K562 (cell line): ENCODE measurements at regions not wholly inside any gene's neighbourhood (a gene's known extent, or its start where the extent isn't known, plus 50 kb on each side); places are given as distances from the start of the nearest gene placed in this dataset.
"Not testable (repeated sequence)": the region's sequence is repeated elsewhere in the genome, so short reads cannot be mapped to it uniquely, and the experiment has no call there.

Source experiments
- ATAC-seq: fragments of 200-7000 bp; cut with Tn5 transposase; 3 replicates; pipeline ENCODE4 v1.9.1; 2020; ENCODE audit warnings: moderate library complexity
- BruUV-seq: library from RNA; stranded (reverse); fragments of 400-500 nt; replicated peaks from 2 replicates; lab custom pipeline; 2021; lab: Mats Ljungman, UMichigan
- CTCF ChIA-PET: fragments of 300-600 bp; formaldehyde crosslinking; extraction: SDS; loops from one replicate; lab custom pipeline; 2021; ENCODE audit warnings: low intra/inter-chr PET ratio; lab: Yijun Ruan, JAX
- POLR2A ChIA-PET: fragments of 300-600, 350-650 bp; sonication (Branson Sonifier 250); formaldehyde crosslinking; extraction: SDS; loops from one replicate; lab custom pipeline; 2021; ENCODE audit warnings: antibody characterized with exemption, inconsistent platforms; lab: Yijun Ruan, JAX
- DNase-seq, 4 experiments: peaks; one replicate each; pipeline versions ENCODE4 v3.0.0 to v3.0.0-alpha.2; 2011 to 2018; ENCODE audit warnings: low spot score in 3 of 4, mixed read lengths in 3 of 4; ENCODE audit errors: extremely low read depth in 1 of 4
- FAIRE-seq: peaks from 2 replicates; lab custom pipeline; 2011; peaks lifted over from hg19 to GRCh38; lab: Jason Lieb, UNC
- H2AFZ ChIP-seq: 2 replicates; pipeline ENCODE4 v1.6.0; 2011; ENCODE audit warnings: low read depth, low read length, control low read depth, inconsistent platforms
- H3K27ac ChIP-seq: fragments of 200-600 bp; 3 replicates; pipeline ENCODE4 v1.8.0; 2011; ENCODE audit warnings: low read depth, mild to moderate bottlenecking, control low read depth, inconsistent platforms, low read length, moderate library complexity, mixed read lengths; ENCODE audit errors: extremely low read depth
- H3K27me3 ChIP-seq, 2 experiments: fragments of 300-600 bp in 1 of 2; 2 replicates in 1 of 2; 3 replicates in 1 of 2; pipeline versions ENCODE4 v1.6.0 to v1.8.0; 2011; ENCODE audit warnings: inconsistent platforms in 2 of 2, low read length in 2 of 2, mild to moderate bottlenecking in 1 of 2, mixed read lengths in 1 of 2, moderate library complexity in 1 of 2; ENCODE audit not compliant: control insufficient read depth in 2 of 2, insufficient read depth in 2 of 2
- H3K36me3 ChIP-seq: fragments of 300-600 bp; 3 replicates; pipeline ENCODE4 v1.8.0; 2011; ENCODE audit warnings: mild to moderate bottlenecking, low read length, inconsistent platforms; ENCODE audit not compliant: control insufficient read depth, insufficient read depth
- H3K4me1 ChIP-seq, 2 experiments: fragments of 200-600 bp in 1 of 2; replicated peaks in 1 of 2; 2 replicates in 1 of 2; 3 replicates in 1 of 2; pipeline versions ENCODE4 v1.5.1 to v1.8.0; 2011; ENCODE audit warnings: inconsistent platforms in 2 of 2, low read length in 2 of 2, mild to moderate bottlenecking in 1 of 2, mixed read lengths in 1 of 2, moderate library complexity in 1 of 2; ENCODE audit not compliant: control insufficient read depth in 2 of 2, insufficient read depth in 2 of 2
- H3K4me2 ChIP-seq: 2 replicates; pipeline ENCODE4 v1.6.1; 2011; ENCODE audit warnings: low read length, control low read depth, inconsistent platforms, mixed read lengths; ENCODE audit not compliant: insufficient read depth
- H3K4me3 ChIP-seq: fragments of 200-600 bp; sonication (generic), shearing (Covaris generic); 2 replicates; pipeline ENCODE4 v1.5.1; 2016; ENCODE audit warnings: control low read depth, inconsistent platforms
- H3K79me2 ChIP-seq: fragments of 200-600 bp; 3 replicates; pipeline ENCODE4 v1.8.0; 2011; ENCODE audit warnings: low read length, inconsistent platforms; ENCODE audit not compliant: control insufficient read depth, insufficient read depth
- H3K9ac ChIP-seq, 2 experiments: 2 replicates each; pipeline versions ENCODE4 v1.6.0 to v1.6.1; 2011; ENCODE audit warnings: low read depth in 2 of 2, low read length in 2 of 2, control low read depth in 1 of 2, inconsistent platforms in 1 of 2, mild to moderate bottlenecking in 1 of 2, mixed read lengths in 1 of 2; ENCODE audit not compliant: insufficient read depth in 1 of 2
- H3K9me1 ChIP-seq: one replicate; pipeline ENCODE4 v1.6.0; 2011; ENCODE audit warnings: inconsistent platforms, mild to moderate bottlenecking, low read length, moderate library complexity; ENCODE audit not compliant: control insufficient read depth, insufficient read depth
- H3K9me3 ChIP-seq: replicated peaks from 2 replicates; pipeline ENCODE4 v1.5.1; 2011; ENCODE audit warnings: low read depth, low read length, inconsistent platforms; ENCODE audit not compliant: control insufficient read depth, insufficient read depth
- H4K20me1 ChIP-seq: replicated peaks from 2 replicates; pipeline ENCODE4 v1.6.1; 2011; ENCODE audit warnings: low read length, inconsistent platforms, mixed read lengths; ENCODE audit not compliant: control insufficient read depth, insufficient read depth
- POLR2G ChIP-seq: fragments of 200-400 bp; formaldehyde crosslinking; IDR thresholded peaks from 2 replicates; pipeline ENCODE4 v1.6.1; 2017; ENCODE audit warnings: low read depth, mild to moderate bottlenecking, antibody characterized with exemption, low read length, moderate library complexity
- WGBS: fragments of 100-300 bp; shearing (Covaris generic); methylation state at CpG from one replicate; pipeline ENCODE4 v1.1.6; 2016; ENCODE audit warnings: low coverage, mixed read lengths; ENCODE audit not compliant: insufficient coverage; ENCODE audit errors: missing lambda C conversion rate; 5-methylcytosine and 5-hydroxymethylcytosine counted together
- in situ Hi-C: fragments of 300-500 bp; cut with MboI; formaldehyde crosslinking; loops from 4 replicates; pipeline ENCODE4 v1.15.0; 2018; ENCODE audit warnings: inconsistent platforms, mixed read lengths
- intact Hi-C: fragments of 100-400 bp; cut with micrococcal nuclease; formaldehyde crosslinking; loops from 2 replicates; pipeline ENCODE4 v1.14.2; 2022

DNA sequence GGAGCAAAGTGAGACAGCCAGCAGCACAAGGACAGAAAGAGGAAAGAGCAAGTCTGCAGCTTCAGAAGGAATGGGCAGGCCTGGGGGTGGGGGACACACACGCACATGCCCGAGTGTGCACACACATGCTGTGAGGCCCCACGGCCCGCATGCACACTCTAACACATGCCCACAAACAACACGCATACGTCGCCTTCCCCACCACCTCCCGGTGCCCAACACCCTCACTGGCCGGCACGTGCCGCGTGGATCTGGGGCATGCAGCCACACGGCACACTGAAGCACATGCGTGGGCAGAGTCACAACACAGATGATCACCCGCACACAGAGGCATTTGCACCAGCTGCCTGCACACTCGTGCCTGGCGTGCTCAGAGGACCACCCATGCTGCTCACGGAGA lies 161.5 kb downstream of the GOLGA6L4 start:
- TF ChIP-seq POLR2G = peak; percentile 17; the same call in 1 of the 2 replicates
- H3K79me2 ChIP-seq, H3K4me2 ChIP-seq, DNase-seq, H3K4me1 ChIP-seq, H3K27me3 ChIP-seq, intact Hi-C loops, H4K20me1 ChIP-seq, ATAC-seq, H3K9me1 ChIP-seq, in situ Hi-C loops, H2AFZ ChIP-seq, H3K9me3 ChIP-seq, FAIRE-seq, H3K36me3 ChIP-seq, H3K27ac ChIP-seq, H3K4me3 ChIP-seq, H3K9ac ChIP-seq, BruUV-seq: not testable (repeated sequence)
- POLR2A ChIA-PET = interaction anchor here (0.6 kb wide), 1 partner anchor 276 kb away, joined by 3 read pairs; no protein-coding TSS in a partner anchor
- CTCF ChIA-PET = interaction anchor here (0.5 kb wide), 1 partner anchor 1149 kb away, joined by 3 read pairs; no protein-coding TSS in a partner anchor
- WGBS = 33% methylated on average over 13 of the region's 18 CpGs

- intact Hi-C loops, H3K9me1 ChIP-seq, H3K9ac ChIP-seq, H4K20me1 ChIP-seq, H3K4me1 ChIP-seq, H2AFZ ChIP-seq, H3K27me3 ChIP-seq, in situ Hi-C loops, H3K27ac ChIP-seq, H3K9me3 ChIP-seq, H3K4me2 ChIP-seq, H3K4me3 ChIP-seq, FAIRE-seq, H3K79me2 ChIP-seq, DNase-seq, ATAC-seq, H3K36me3 ChIP-seq, BruUV-seq, CTCF ChIA-PET, POLR2A ChIA-PET: not testable (repeated sequence)
- WGBS = 19% methylated on average over 4 of the region's 4 CpGs
Measured at GRCh38 chr15:84398087-84398486, 162.5 kb downstream of the GOLGA6L4 start.
